ENCODE measurements at regions not wholly inside any gene's neighbourhood (a gene's known extent, or its start where the extent isn't known, plus 50 kb on each side); places are given as distances from the start of the nearest gene placed in this dataset.

- TF ChIP-seq REST (IDR thresholded peaks at IDR 0.05; ENCODE audit: unreplicated experiment): no peak
Observed at GRCh38 chr5:38104497-38105230, 153.7 kb upstream of the EGFLAM start (continued).

- Histone ChIP-seq H3F3A (replicated peaks; ENCODE audit: low read depth) (no peaks in the 10 kb centered on the region), H3K36me3 (ENCODE audit: insufficient read depth) (no peaks in the 10 kb centered on the region), H3K4me3 (no peak overlapping the region), H2AFZ (no peak overlapping the region), H3K79me2 (replicated peaks; ENCODE audit: insufficient read depth) (no peaks in the 10 kb centered on the region), H4K20me1 (replicated peaks; ENCODE audit: insufficient read depth) (no peaks in the 10 kb centered on the region), H3K27me3 (ENCODE audit: insufficient read depth) (peaks cover 19% of the 10 kb centered on the region), H3K27ac (ENCODE audit: low read depth) (no peak overlapping the region), H3K9me2 (ENCODE audit: insufficient read depth) (no peaks in the 10 kb centered on the region), H3K4me1 (ENCODE audit: insufficient read depth) (peaks cover 30% of the 10 kb centered on the region), H3K4me2 (no peak overlapping the region)
- H3K27me3 Mint-ChIP-seq (ENCODE audit: insufficient read depth, low read depth, poor library complexity): peaks cover 15% of the 10 kb centered on the region
- H3K4me1 Mint-ChIP-seq: peaks cover 54% of the 10 kb centered on the region
- TF ChIP-seq, protein P1, sequence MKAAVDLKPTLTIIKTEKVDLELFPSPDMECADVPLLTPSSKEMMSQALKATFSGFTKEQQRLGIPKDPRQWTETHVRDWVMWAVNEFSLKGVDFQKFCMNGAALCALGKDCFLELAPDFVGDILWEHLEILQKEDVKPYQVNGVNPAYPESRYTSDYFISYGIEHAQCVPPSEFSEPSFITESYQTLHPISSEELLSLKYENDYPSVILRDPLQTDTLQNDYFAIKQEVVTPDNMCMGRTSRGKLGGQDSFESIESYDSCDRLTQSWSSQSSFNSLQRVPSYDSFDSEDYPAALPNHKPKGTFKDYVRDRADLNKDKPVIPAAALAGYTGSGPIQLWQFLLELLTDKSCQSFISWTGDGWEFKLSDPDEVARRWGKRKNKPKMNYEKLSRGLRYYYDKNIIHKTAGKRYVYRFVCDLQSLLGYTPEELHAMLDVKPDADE (IDR thresholded peaks at IDR 0.05): no peak
- H3K9me3 Mint-ChIP-seq: no peaks in the 10 kb centered on the region
- DNase-seq (ENCODE audit: low spot score) (no peak), ATAC-seq (no peak)
- H3K36me3 Mint-ChIP-seq (ENCODE audit: low read depth): no peaks in the 10 kb centered on the region
- no peak overlapping the region for H3K27ac Mint-ChIP-seq
- no peak overlapping the region for H3K4me3 Mint-ChIP-seq
Observed at GRCh38 chr5:38101897-38102296, 156.5 kb upstream of the EGFLAM start.

DNA sequence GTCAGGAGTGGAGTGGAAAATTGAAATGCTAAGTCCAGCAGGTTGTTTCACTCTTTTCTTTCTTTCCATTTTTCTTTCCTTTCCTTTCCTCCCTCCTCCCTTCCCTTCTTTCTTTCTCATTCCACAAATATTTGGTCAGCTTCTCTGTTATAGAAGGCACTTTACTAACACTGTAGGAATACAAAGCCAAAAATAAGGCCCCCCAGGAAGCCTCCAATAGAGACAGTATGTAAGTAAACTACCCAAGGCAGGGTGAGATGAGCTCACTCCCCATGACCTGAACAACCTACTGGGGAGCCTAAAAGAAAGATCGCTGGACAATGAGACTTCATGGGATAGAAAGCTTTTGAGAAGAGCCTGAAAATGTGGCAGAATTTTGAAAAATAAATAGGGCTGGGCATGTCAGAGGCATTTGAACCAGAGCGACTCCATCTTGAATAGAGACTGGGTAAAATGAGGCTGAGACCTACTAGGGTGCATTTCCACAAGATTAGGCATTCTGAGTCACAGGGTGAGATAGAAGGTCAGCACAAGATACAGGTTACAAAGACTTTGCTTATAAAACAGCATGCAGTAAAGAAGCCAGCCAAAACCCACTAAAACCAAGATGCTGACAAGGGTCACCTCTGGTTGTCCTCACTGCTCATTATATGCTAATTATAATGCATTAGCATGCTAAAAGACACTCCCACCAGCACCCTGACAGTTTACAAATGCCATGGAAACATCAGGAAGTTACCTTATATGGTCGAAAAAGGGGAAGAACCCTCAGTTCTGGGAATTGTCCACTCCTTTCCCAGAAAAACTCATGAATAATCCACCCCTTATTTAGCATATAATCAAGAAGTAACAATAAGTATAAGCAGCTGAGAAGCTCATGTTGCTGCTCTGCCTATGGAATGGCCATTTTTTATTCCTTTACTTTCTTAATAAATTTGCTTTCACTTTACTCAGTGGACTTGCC lies 158.9 kb upstream of the EGFLAM start:
- H3K9me2 ChIP-seq (ENCODE audit: insufficient read depth): no peaks in the 10 kb centered on the region
- peaks cover 14% of the 10 kb centered on the region for H3K27me3 ChIP-seq (ENCODE audit: insufficient read depth)
- H3K36me3 Mint-ChIP-seq (ENCODE audit: low read depth): no peaks in the 10 kb centered on the region
- peak overlapping the region; percentile 44; the same call in 1 of the 2 replicates for H3K4me2 ChIP-seq
- H3K4me1 Mint-ChIP-seq: peaks cover 42% of the 10 kb centered on the region
- ATAC-seq (no peak), DNase-seq (ENCODE audit: low spot score) (peak; percentile 17)
- no peaks in the 10 kb centered on the region for H4K20me1 ChIP-seq (replicated peaks; ENCODE audit: insufficient read depth)
- peaks cover 12% of the 10 kb centered on the region for H3K27me3 Mint-ChIP-seq (ENCODE audit: insufficient read depth, low read depth, poor library complexity)
- no peak overlapping the region for H2AFZ ChIP-seq
- H3K9me3 Mint-ChIP-seq: no peaks in the 10 kb centered on the region
- H3F3A ChIP-seq (replicated peaks; ENCODE audit: low read depth): no peaks in the 10 kb centered on the region
- no peak overlapping the region for H3K4me3 ChIP-seq
- H3K4me1 ChIP-seq (ENCODE audit: insufficient read depth): peaks cover 18% of the 10 kb centered on the region
- no peaks in the 10 kb centered on the region for H3K79me2 ChIP-seq (replicated peaks; ENCODE audit: insufficient read depth)
- no peak overlapping the region for H3K27ac ChIP-seq (ENCODE audit: low read depth)
- no peak overlapping the region for H3K27ac Mint-ChIP-seq
- H3K4me3 Mint-ChIP-seq: no peak overlapping the region
- no peaks in the 10 kb centered on the region for H3K36me3 ChIP-seq (ENCODE audit: insufficient read depth)
- TF ChIP-seq EZH2 (IDR thresholded peaks at IDR 0.05; ENCODE audit: low read depth, unreplicated experiment) (no peak), JUNB (IDR thresholded peaks at IDR 0.05; ENCODE audit: unreplicated experiment) (no peak), STAT1 (IDR thresholded peaks at IDR 0.05; ENCODE audit: unreplicated experiment) (no peak), NANOG (IDR thresholded peaks at IDR 0.05; ENCODE audit: borderline replicate concordance) (no peak), ZNF331 (CRISPR knock-in tag; IDR thresholded peaks at IDR 0.05; ENCODE audit: low read depth) (no peak), EZH2phosphoT487 (IDR thresholded peaks at IDR 0.05; ENCODE audit: unreplicated experiment) (no peak), CREB1 (CRISPR knock-in tag; IDR thresholded peaks at IDR 0.05; ENCODE audit: low read depth) (no peak)
- TF ChIP-seq, protein P1 (IDR thresholded peaks at IDR 0.05): no peak
- TF ChIP-seq, protein P2, sequence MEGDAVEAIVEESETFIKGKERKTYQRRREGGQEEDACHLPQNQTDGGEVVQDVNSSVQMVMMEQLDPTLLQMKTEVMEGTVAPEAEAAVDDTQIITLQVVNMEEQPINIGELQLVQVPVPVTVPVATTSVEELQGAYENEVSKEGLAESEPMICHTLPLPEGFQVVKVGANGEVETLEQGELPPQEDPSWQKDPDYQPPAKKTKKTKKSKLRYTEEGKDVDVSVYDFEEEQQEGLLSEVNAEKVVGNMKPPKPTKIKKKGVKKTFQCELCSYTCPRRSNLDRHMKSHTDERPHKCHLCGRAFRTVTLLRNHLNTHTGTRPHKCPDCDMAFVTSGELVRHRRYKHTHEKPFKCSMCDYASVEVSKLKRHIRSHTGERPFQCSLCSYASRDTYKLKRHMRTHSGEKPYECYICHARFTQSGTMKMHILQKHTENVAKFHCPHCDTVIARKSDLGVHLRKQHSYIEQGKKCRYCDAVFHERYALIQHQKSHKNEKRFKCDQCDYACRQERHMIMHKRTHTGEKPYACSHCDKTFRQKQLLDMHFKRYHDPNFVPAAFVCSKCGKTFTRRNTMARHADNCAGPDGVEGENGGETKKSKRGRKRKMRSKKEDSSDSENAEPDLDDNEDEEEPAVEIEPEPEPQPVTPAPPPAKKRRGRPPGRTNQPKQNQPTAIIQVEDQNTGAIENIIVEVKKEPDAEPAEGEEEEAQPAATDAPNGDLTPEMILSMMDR (conservative IDR thresholded peaks at IDR 0.05; ENCODE audit: low read depth in 2 of 2): no peak
